GM19238 (cell line): ENCODE measurements at regions not wholly inside any gene's neighbourhood (a gene's known extent, or its start where the extent isn't known, plus 50 kb on each side); places are given as distances from the start of the nearest gene placed in this dataset.
A peak's percentile ranks its signal among the peaks of the same experiment; 100 is the strongest.
"Not testable (repeated sequence)": the region's sequence is repeated elsewhere in the genome, so short reads cannot be mapped to it uniquely, and the experiment has no call there.

ENCODE experiments used
- DNase-seq: peaks from one replicate; pipeline ENCODE4 v3.0.0; 2011; ENCODE audit warnings: low spot score; ENCODE audit not compliant: insufficient read length

DNA sequence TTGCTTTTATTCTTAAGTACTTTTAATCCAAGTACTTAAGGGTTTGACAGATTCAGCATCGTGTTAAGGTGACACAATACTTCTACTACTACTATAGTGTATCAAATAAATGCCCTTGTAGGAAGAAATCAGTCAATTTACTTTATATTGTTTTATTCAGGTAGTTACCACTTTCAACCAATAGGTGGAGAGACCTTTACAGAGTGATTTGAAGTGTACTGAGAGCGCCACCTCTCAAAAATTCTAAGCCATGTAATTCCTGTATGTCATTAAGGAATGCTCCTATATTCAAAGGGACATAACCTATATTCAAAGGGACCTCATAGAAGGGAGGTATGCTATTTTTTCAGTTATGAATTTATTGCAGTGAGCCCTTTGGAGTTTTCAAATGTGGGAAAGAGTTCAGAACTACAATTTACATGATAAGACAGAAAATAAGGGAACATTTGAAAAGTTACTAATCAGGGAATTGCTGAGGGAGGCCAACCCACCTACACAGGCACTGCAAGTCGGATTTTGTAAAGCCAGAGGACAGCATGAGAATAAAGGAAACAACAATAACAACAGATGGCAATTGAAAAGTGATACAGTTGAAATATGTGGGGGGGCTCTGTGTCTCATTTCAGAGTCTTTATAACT, 955.6 kb downstream of the TBC1D32 start:
- DNase-seq = peak; percentile 1

DNA sequence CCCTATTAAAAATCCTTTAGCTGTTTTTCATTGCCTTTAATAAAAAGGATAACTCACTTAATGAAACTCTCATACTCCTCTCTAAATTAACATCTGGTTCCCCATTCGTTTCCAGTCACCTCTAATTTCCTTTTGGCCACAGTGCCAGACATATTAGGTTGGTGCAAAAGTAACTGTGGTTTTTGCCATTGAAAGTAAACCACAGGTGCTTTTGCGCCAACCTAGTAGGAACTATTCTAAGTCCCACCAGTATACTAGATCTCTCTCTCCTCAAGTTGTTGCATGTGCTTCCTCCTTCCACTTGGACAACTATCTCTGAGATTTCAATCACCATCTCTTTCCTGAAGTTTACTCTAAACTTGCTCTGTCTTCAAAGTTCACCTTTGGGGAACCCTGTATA, 961.1 kb downstream of the TBC1D32 start:
- no peak for DNase-seq

DNA sequence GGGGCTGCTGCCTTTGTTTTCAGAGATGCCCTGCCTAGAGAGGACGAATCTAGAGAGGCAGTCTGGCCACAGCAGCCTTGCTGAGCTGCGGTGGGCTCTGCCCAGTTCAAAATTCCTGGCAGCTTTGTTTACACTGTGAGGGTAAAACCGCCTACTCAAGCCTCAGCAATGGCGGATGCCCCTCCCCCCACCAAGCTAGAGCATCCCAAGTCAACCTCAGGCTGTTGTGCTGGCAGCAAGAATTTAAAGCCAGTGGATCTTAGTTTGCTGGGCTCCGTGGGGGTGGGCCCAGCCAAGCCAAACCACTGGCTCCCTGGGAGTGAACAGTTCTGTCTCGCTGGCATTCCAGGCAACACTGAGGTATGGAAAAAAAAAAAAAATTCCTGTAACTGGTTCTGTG, 970.9 kb downstream of the TBC1D32 start:
- DNase-seq = no peak

DNA sequence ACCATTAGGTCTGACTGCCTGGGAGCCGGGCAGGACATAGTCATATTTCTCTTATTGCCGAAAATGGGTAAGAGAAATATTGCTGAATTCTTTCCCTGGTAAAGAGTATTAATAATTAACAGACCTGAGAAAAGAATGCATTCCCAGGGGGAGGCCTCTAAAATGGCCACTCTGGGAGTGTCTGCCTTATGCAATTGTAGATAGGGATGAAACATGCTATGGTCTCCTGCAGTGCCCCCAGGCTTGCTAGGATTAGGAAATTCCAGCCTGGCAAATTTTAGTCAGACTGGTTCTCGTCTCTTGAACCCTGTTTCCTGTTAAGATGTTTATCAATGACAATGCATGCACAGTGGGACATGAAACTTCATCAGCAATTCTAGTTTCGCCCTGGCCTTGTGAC, 975.7 kb downstream of the TBC1D32 start:
- DNase-seq = not testable (repeated sequence)

DNA sequence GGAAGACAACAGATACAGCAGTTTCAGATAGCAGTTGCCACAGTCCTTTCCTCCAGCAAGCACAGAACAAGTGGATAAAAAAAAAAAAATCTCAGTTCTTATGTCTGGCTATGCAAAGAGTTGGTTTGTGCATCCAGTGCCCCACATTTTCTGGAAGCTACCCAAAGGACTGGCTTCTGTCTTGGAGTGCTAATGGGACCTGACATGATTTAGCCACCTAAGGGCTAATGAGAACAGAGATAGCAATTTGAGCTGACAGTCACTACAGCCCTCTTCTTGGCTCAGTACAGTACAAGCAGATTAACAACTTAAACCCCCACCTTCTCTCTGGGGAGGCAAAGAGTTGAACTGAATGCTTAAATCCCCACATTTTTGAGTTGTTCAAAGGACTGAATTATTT, 976.8 kb downstream of the TBC1D32 start:
- DNase-seq = no peak

DNA sequence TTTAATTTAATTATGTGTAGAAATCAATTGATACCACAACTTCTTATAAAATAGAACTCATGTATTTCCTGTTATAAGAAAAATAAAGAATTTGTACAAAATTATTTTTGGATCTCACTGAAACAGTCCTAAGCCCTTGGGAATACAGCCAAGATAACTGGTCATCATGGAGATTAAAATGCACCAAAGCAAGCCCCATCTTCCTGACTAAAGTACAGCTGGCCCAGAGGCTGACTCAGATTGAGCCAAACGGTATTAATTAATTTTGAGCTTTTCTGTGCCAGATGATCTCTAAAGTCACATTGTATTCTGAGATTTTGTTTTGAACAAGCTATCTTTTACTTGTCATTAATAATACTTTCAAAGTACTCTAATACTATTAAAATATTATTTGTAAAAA, 978.5 kb downstream of the TBC1D32 start:
- DNase-seq = no peak

DNA sequence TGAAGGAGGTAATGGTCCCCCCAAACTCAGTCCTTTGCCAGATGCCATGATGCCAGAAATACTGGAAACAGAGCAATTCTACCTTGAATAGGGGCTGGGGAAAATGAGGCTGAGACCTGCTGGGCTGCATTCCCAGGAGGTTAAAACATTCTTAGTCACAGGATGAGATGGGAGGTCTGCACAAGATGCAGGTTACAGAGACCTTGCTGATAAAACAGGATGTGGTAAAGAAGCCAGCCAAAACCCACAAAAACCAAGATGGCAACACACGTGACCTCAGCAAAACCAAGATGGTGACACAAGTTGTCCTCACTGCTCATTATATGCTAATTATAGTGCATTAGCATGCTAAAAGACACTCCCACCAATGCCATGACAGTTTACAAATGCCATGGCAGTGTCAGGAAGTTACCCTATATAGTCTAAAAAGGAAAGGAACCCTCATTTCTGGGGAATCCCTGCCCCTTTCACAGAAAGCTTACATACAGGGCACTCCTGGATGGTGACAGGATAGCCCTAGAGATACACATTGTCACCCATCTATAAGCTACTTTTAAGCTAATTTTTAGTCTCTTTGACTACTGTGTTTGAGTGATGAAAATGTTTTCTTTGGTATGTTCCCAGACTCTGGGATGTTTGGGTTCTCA, 979.7 kb downstream of the TBC1D32 start:
- no peak for DNase-seq

DNA sequence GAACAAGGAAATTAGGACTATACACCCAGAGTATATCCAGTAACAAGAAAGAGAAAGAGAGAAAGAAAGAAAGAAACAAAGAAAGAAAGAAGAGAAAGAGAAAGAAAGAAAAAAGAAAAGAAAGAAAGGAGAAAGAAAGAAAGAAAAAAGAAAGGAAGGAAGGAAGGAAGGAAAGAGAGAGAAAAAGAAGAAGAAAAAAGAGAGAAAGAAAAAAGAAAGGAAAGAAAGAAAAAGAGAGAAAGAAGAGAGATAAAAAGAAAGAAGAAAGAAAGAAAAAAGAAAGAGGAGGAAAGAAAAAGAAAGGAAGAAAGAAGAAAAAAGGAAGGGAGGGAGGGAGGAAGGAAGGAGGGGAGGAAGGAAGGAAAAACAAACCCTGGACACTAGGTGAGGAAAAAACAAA, 981.8 kb downstream of the TBC1D32 start:
- no peak for DNase-seq

DNA sequence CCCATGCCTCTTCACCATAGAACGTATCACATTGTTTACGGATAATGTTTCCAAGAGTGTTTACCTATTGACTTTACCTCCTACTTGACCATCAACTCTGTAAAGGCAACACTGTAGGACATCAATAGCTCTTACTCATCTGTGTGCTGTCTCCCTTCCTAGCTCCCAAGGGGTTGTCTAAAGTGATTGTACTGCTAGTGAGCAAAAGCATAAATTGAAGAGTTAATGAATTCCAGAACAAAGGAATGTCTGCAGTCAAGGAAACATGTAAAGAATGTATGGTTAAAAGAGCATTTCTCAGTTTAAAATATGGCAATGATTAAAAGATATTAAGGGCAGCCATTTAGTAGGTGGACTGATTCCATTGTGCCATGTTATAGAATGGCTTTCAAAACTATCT, 985.4 kb downstream of the TBC1D32 start:
- DNase-seq = no peak

DNA sequence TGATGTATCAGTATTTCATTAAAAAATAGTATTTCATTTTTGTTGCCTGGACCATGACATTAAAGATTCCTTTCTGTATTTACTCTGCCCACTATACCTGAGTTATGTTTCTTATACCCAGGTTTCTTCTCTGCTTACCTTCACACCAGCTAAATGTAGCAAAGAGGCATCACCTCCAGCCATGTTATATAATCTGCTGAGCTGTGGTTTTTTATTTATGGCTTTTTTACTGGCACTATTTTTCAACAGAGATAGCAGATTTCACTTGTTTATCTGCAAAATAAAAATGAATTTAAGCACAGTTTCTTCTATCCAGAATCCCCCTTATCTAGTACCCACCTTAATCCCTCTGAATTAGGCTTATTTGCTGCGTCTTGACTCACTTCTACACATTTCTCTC, 979.0 kb upstream of the MAN1A1 start:
- no peak for DNase-seq

DNA sequence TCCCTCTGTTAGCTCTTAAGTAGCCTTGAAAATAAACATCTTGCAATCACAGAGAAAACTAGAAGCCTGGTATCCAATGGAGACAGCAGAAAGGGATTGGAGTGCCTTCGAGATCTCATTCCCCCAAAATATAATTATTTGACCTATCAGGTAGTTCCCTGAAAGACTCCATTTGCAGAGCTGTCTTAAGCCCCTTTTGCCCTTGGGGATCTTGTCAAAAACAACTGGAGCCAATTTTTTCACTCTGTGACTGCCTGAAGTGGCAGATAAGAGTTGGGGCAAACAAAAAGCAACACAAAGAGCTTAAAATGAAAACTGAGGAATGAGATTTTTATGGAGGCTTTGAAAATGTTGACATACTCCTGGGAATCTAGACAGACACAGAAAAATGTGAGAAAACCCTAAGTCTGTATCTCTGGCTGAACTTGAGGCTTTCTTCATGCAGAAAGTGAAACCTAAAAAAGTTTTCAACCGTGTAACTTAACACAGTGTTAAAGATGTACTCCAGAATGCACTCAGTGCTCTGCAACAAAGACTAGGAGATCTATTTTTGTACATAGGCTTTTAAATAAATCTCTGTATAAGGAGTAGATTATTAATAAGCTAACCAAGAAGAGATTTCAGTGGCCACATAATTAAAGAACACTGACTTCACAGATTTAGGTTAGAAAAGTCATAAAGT, 971.1 kb upstream of the MAN1A1 start:
- DNase-seq = no peak

DNA sequence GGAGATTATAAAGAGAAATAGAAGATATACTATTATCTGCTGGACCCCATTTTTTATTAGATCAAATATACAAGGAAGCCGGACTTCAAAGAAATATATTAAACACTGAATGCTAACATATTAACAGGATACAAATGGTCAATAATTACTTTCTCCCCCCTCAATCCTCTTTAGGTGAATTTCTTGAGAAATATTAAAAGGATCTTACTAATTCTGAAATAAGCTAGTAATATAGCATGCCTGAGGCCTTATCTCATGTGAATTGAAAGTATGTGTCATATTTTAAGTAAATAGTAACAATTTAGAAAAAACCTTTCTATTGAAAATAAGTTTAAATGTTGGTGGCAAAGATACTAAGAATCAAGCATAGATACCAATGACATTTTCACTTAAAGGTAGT, 954.7 kb upstream of the MAN1A1 start:
- DNase-seq = no peak

DNA sequence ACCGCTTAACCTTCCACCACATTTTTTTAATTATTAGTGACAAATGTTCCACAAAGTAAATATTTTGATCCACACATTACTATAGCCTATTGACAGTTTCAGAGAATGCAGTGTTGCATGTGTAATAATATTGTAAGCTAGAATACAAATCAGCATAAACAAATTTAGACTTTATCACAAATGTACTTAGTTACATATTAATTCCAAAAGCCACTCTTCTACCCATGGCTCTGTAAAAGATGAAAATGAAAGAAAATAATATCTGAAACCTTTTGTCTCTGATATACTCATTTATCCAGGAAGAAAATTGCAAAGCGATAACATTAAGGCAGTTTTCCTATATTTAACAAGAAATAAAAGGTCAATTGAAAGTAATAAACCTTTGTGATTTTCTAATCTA, 954.0 kb upstream of the MAN1A1 start:
- no peak for DNase-seq

DNA sequence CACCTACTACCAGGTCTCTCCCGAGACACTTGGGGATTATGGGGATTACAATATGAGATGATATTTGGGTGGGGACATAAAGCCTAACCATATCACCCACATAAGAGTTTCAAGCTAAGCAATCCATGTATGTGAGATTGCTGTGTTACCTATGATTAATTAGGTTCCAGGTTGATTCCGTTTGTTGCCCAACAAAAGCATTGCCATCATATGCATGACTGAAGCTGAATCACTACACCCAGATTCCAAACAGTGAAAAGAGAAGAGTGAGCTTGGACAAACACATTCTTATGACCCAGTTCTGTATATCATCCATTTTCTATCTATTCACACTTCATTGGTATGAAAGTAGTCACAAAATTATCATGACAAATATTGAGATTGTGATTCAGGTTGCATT, 952.5 kb upstream of the MAN1A1 start:
- no peak for DNase-seq

DNA sequence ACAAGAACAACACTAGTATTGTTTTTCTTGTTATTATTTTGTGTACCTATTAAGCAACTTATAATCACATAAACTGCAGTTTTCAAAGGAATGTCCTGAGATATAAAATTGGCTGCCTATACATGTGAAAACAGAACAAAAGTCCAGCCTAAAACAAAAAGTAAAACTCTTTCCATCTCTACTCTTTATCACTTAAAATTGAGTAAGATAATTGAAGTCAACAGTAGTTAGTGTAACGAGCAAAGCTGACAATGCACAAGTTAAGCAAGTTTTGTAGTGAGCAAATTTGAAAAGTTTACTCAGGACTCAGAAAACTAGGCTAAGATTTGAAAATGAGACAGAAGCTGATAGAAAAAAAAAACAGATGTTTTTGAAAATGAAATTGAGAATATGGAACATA, 941.4 kb upstream of the MAN1A1 start:
- DNase-seq = no peak

DNA sequence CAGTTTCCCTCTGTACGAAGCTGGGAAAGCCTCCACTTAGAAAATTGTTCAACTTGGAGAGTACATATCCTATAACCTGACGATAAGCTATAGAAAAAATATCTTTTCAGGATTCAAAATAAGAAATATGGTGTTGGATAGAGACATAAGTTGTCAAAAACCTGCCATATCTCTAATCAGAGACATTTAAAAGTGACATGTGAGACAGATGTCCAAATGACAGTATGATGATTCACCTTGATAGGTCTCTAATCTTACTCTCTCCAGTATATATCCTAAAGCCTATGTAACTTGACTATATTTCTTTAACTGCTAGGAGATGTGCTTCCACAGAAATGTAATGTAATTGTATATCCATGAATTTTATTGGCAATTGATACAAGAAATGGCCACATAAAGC, 932.4 kb upstream of the MAN1A1 start:
- DNase-seq = no peak

DNA sequence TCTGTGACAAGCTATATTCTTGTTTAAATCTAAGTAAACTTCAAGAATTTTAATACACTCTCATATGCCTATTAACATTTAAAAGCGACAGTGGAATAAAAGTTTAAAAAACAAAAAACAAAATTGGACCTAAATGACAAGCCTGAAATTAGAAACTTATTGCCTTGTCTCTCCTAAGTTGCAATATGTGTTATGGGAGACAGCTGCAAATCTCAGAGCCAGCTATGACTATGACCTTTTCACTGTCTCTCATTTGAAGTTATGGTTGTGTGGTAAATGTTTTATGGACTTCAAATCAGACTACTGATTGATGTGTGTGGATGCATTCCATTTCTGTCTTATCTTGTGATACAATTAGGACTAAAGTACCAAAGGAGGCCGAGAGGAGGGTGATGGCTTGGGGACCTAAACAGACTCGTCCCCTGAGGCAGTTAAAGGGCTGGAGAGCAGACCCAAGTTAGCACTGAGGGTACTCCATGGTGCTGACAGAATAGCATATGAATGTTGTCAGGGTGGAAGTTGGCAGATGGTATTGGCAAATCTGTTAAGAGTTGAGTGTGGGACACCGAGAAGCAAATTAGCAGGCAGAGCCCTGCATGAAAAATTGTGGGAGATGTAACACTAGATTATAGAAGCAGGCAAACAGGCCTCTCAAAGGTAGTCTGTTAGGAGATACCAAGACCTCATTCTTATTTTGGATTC, 930.1 kb upstream of the MAN1A1 start:
- no peak for DNase-seq

DNA sequence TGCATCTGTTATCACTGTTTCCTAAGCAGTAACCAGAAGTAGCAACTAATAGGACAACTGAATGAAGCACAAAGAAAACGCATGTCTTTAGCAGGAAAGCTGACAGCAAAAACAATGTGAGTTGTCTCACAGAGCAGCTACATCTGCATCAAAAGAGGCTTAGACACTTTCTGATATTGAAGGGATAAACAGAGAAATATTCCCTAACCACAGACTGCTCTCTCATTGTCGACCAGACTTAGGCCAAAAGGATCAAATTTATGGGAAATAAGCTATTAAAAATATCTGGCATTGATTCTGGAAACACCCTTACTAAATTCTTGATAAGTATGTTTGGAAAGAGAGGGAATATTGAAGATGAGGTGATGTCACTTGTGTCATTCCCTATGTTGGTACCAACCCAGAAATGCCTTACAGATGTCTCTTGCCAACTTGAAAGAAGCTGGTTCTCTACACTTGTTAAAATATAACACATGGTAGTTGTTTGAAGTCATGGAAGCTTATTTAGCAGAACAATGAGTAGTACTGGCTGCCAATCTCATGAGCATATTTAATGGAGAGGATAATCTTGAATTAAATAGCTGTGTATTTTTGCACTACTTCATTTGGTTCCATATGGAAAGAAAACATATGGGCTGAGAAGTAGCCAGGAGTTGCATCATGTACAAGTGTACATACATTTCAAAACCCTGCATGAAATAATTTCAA, 929.3 kb upstream of the MAN1A1 start:
- DNase-seq = no peak

DNA sequence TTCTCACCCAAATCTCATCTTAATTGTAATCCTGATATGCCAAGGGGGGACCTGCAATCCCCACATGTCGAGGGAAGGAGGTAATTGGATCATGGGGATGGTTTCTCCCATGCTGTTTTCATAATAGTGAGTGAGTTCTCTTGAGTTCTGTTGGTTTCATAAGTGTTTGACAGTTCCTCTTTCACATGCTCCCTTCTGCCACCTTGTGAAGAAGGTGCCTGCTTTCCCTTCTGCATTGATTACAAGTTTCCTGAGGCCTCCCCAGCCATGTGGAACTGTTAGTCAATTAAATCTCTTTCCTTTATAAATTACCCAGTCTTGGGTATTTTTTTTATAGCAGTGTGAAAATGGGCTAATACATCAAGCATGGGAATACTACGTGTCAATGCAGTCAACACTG, 925.0 kb upstream of the MAN1A1 start:
- no peak for DNase-seq

DNA sequence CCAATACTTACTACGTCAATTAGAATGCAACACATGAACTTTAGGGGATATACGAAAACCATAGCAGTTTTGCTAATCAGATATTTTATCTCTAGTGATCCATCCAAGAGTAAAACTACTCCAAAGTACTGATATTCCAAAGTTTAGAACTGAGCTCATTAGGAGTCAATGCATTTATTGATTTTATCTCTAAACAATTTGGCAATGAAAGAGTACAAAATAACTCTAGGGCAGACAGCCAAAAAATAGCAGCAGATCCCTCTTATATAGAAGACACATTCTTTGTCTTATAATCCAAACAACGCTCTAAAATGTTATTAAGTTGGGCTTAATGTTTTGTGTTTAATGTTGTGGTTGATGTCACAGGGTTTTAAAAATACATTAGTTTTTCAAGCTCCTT, 923.9 kb upstream of the MAN1A1 start:
- DNase-seq = no peak

DNA sequence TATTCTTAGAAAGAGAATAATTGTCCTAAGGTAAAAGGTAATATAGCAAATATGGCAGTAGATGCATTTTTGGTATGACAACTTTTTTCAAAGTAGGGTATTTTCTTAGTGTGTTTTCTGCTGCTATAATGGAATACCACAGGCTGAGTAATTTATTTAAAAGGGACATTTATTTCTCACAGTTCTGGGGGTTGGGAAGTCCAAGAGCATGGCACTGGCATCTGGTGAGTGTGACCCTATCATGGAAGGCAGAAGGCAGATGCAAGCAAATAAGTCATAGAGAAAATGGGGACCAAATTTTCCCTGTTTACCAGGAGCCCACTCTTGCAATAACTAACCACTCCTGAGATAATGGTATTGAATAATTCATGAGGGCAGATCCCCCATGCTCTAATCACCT, 922.5 kb upstream of the MAN1A1 start:
- DNase-seq = no peak

DNA sequence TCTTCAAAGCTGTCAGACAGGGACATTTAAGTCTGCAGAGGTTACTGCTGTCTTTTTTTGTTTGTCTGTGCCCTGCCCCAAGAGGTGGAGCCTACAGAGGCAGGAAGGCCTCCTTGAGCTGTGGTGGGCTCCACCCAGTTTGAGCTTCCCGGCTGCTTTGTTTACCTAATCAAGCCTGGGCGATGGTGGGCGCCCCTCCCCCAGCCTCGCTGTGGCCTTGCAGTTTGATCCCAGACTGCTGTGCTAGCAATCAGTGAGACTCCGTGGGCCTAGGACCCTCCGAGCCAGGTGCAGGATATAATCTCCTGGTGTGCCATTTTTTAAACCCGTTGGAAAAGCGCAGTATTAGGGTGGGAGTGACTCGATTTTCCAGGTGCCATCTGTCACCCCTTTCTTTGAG, 918.7 kb upstream of the MAN1A1 start:
- DNase-seq = not testable (repeated sequence)
